D721Med (cell line): ENCODE measurements at regions not wholly inside any gene's neighbourhood (a gene's known extent, or its start where the extent isn't known, plus 50 kb on each side); places are given as distances from the start of the nearest gene placed in this dataset.
"Not testable (repeated sequence)": the region's sequence is repeated elsewhere in the genome, so short reads cannot be mapped to it uniquely, and the experiment has no call there.

Experiments used
- DNase-seq: peaks from one replicate; pipeline ENCODE4 v3.0.0; 2011; ENCODE audit warnings: low spot score; ENCODE audit not compliant: insufficient read length
- FAIRE-seq: peaks from 2 replicates; lab custom pipeline; 2011; peaks lifted over from hg19 to GRCh38; lab: Jason Lieb, UNC
- TF ChIP-seq, protein P1 (sequence below): IDR thresholded peaks from 2 replicates; pipeline ENCODE4 v1.5.1; 2012; ENCODE audit warnings: mild to moderate bottlenecking, control low read depth; ENCODE audit not compliant: insufficient read depth; ENCODE audit errors: missing control alignments

DNA sequence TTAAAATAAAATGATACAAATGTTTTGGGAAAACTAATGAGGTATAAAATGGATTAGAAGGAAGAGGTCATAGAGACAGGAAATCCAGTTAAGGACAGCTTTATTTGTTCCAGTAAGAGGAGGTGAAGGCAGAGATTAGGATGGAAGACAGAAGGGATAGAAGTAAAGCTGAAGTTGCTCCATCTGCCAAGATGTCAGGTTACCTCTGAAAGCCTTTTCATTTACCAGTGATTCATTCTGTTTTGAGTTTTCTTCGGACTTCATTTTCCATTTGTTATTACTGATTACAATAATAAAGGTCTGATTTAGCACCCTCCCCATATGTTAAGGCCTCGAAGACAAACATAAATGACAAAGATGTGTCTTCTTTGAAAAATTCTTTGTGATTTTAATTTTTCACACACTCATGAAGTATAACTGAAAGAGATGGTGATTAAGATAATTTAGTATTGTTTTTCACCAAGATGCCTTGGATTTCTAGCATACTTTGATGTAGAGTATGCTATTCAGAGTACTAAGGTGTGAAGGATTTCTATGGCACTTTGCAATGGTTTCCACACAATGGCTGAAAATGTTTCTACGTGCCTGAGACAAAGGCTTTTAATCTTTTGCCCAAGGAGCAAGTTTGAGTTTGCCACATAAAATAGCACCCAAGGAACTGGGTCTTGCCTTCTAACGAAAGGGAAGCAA is 75.4 kb upstream of the PLAAT1 start:
- no peak for DNase-seq
- TF ChIP-seq, protein P1, sequence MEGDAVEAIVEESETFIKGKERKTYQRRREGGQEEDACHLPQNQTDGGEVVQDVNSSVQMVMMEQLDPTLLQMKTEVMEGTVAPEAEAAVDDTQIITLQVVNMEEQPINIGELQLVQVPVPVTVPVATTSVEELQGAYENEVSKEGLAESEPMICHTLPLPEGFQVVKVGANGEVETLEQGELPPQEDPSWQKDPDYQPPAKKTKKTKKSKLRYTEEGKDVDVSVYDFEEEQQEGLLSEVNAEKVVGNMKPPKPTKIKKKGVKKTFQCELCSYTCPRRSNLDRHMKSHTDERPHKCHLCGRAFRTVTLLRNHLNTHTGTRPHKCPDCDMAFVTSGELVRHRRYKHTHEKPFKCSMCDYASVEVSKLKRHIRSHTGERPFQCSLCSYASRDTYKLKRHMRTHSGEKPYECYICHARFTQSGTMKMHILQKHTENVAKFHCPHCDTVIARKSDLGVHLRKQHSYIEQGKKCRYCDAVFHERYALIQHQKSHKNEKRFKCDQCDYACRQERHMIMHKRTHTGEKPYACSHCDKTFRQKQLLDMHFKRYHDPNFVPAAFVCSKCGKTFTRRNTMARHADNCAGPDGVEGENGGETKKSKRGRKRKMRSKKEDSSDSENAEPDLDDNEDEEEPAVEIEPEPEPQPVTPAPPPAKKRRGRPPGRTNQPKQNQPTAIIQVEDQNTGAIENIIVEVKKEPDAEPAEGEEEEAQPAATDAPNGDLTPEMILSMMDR = no peak
- no peak for FAIRE-seq

GRCh38 chr3:193168931-193169330 is 72.1 kb upstream of the PLAAT1 start:
- DNase-seq (no peak), FAIRE-seq (no peak)
- TF ChIP-seq, protein P1 = no peak

GRCh38 chr3:193174140-193174539 is 66.9 kb upstream of the PLAAT1 start:
- TF ChIP-seq, protein P1 = no peak
- DNase-seq (no peak), FAIRE-seq (no peak)

GRCh38 chr3:193179332-193180012 is 61.5 kb upstream of the PLAAT1 start:
- not testable (repeated sequence) for DNase-seq, FAIRE-seq

DNA sequence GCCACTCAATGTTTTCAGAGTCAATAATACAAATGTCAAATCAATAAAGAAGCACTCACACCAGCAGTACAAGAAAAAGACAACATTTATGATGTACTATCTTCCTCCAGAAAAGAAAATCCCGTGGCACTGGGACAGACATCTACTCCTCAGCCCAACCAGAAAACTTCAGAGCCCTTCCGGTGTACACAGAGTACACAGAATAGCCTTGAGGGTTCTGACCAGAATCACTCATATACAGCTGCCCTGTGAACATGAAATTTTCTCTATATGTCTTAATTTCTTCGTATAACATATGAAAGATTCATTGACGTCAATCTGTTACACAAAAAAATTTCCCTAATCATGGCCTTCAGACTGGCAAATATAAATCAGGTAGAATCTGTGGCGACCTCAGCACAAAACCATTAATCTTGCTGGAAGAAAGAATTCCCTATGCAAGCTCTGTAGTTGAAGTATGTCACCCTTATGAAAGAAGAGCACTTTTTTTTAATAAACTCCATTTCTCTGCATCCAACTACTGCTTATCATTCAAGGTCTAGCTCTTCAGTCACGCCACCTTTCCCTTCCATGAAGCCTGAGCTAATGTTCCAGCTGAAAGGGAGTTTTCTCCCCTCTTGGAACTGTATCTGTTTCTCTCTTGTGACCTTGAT is 53.8 kb upstream of the PLAAT1 start:
- no peak for DNase-seq
- no peak for FAIRE-seq
- TF ChIP-seq, protein P1 = no peak

- TF ChIP-seq, protein P1 = peak; percentile 58
- peak; percentile 80 for FAIRE-seq
- no peak for DNase-seq
These were observed 50.8 kb upstream of the PLAAT1 start for GRCh38 chr3:193190146-193190786.
